Neural crest cell (in vitro differentiated cells): ENCODE measurements at regions not wholly inside any gene's neighbourhood (a gene's known extent, or its start where the extent isn't known, plus 50 kb on each side); places are given as distances from the start of the nearest gene placed in this dataset.

Experiments used
- DNase-seq: peaks from one replicate; pipeline ENCODE4 v3.0.0; 2021; ENCODE audit warnings: low read depth, mixed read lengths, low spot score
- H3K27ac Mint-ChIP-seq: one replicate; pipeline ENCODE4 v1.8.0; 2021; ENCODE audit warnings: mild to moderate bottlenecking, mixed read lengths; ENCODE audit not compliant: unreplicated experiment
- H3K27me3 Mint-ChIP-seq: 2 replicates; pipeline ENCODE4 v1.8.0; 2021; ENCODE audit warnings: low read depth, mild to moderate bottlenecking, mixed read lengths
- H3K36me3 Mint-ChIP-seq: 2 replicates; pipeline ENCODE4 v1.8.0; 2021; ENCODE audit warnings: low read depth, mild to moderate bottlenecking, mixed read lengths
- H3K4me1 Mint-ChIP-seq: 2 replicates; pipeline ENCODE4 v1.8.0; 2021; ENCODE audit warnings: mixed read lengths
- H3K4me3 Mint-ChIP-seq: one replicate; pipeline ENCODE4 v1.8.0; 2021; ENCODE audit warnings: mild to moderate bottlenecking, mixed read lengths
- H3K9me3 Mint-ChIP-seq: 2 replicates; pipeline ENCODE4 v1.8.0; 2021; ENCODE audit warnings: mixed read lengths
- TF ChIP-seq, protein P1 (sequence below): fragments of 200-600 bp; sonication (generic); conservative IDR thresholded peaks from 2 replicates; pipeline ENCODE4 v1.5.0; 2021; ENCODE audit warnings: antibody characterized with exemption, mild to moderate bottlenecking

GRCh38 chrX:139094671-139095592 is 383.4 kb upstream of the FGF13 start:
- peaks cover 10% of the 10 kb centered on the region for H3K36me3 Mint-ChIP-seq
- TF ChIP-seq, protein P1, sequence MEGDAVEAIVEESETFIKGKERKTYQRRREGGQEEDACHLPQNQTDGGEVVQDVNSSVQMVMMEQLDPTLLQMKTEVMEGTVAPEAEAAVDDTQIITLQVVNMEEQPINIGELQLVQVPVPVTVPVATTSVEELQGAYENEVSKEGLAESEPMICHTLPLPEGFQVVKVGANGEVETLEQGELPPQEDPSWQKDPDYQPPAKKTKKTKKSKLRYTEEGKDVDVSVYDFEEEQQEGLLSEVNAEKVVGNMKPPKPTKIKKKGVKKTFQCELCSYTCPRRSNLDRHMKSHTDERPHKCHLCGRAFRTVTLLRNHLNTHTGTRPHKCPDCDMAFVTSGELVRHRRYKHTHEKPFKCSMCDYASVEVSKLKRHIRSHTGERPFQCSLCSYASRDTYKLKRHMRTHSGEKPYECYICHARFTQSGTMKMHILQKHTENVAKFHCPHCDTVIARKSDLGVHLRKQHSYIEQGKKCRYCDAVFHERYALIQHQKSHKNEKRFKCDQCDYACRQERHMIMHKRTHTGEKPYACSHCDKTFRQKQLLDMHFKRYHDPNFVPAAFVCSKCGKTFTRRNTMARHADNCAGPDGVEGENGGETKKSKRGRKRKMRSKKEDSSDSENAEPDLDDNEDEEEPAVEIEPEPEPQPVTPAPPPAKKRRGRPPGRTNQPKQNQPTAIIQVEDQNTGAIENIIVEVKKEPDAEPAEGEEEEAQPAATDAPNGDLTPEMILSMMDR, result no peak
- H3K27ac Mint-ChIP-seq, result peak overlapping the region; percentile 12
- no peak overlapping the region for H3K4me3 Mint-ChIP-seq
- H3K9me3 Mint-ChIP-seq, result no peaks in the 10 kb centered on the region
- H3K27me3 Mint-ChIP-seq, result no peaks in the 10 kb centered on the region
- peaks cover 16% of the 10 kb centered on the region for H3K4me1 Mint-ChIP-seq
- DNase-seq, result no peak

- H3K4me3 Mint-ChIP-seq, result no peak overlapping the region
- no peak overlapping the region for H3K27ac Mint-ChIP-seq
- peaks cover 16% of the 10 kb centered on the region for H3K4me1 Mint-ChIP-seq
- H3K27me3 Mint-ChIP-seq, result no peaks in the 10 kb centered on the region
- TF ChIP-seq, protein P1, result no peak
- peaks cover 7% of the 10 kb centered on the region for H3K36me3 Mint-ChIP-seq
- no peak for DNase-seq
- no peaks in the 10 kb centered on the region for H3K9me3 Mint-ChIP-seq
Measured at GRCh38 chrX:139093201-139093600, 381.7 kb upstream of the FGF13 start.

GRCh38 chrX:139091878-139092277 is 380.4 kb upstream of the FGF13 start:
- no peak overlapping the region for H3K27ac Mint-ChIP-seq
- peaks cover 16% of the 10 kb centered on the region for H3K4me1 Mint-ChIP-seq
- H3K4me3 Mint-ChIP-seq, result no peak overlapping the region
- H3K9me3 Mint-ChIP-seq, result no peaks in the 10 kb centered on the region
- TF ChIP-seq, protein P1, result no peak
- no peaks in the 10 kb centered on the region for H3K27me3 Mint-ChIP-seq
- H3K36me3 Mint-ChIP-seq, result peaks cover 7% of the 10 kb centered on the region
- DNase-seq, result no peak

- Mint-ChIP-seq H3K4me1 (peaks cover 13% of the 10 kb centered on the region), H3K36me3 (peaks cover 4% of the 10 kb centered on the region), H3K27ac (no peak overlapping the region), H3K27me3 (no peaks in the 10 kb centered on the region), H3K4me3 (no peak overlapping the region), H3K9me3 (no peaks in the 10 kb centered on the region)
- TF ChIP-seq, protein P1, result no peak
- no peak for DNase-seq
Measured at GRCh38 chrX:139091066-139091465, 379.5 kb upstream of the FGF13 start.

DNA sequence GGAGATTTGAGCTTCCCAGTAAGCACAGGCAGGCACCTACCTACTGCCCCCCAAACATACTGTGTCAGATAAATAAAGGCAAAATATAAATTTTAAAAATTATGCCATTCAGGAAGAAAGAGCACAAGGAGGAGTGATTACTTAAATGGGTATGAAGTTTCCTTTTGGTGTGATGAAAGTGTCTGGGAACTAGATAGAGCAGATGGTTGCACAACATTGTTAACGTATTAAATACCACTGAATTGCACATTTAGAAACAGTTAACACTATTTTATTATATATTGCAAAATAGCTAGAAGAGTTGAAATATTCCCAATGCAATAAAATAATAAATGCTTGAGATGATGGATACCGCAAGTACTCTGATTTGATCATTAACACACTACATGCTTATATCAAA is 374.7 kb upstream of the FGF13 start:
- no peaks in the 10 kb centered on the region for H3K4me1 Mint-ChIP-seq
- H3K4me3 Mint-ChIP-seq, result no peak overlapping the region
- TF ChIP-seq, protein P1, result no peak
- no peaks in the 10 kb centered on the region for H3K9me3 Mint-ChIP-seq
- no peak overlapping the region for H3K27ac Mint-ChIP-seq
- DNase-seq, result no peak
- no peaks in the 10 kb centered on the region for H3K36me3 Mint-ChIP-seq
- H3K27me3 Mint-ChIP-seq, result no peaks in the 10 kb centered on the region
